ENCODE measurements at regions not wholly inside any gene's neighbourhood (a gene's known extent, or its start where the extent isn't known, plus 50 kb on each side); places are given as distances from the start of the nearest gene placed in this dataset.
"Not testable (repeated sequence)": the region's sequence is repeated elsewhere in the genome, so short reads cannot be mapped to it uniquely, and the experiment has no call there.

DNA sequence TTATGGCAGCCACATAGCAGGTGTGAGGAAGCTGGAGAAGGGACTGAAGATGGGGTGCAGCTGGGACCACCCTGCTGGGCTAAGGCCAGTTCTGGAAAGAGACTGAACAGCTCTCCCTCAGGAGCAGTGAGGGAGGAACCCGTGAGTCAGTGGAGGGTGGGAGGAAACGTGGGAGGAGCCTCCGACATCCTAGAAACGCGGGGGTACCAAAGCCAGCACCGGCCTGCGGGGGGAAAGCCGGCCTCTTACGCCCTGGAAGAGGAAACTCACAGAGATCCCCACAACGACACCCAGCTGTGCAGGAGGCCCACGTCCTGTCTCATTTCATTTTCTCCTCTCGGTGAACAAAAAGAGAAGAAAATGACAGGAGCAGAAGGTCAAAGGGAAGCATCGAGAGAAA, 185.8 kb upstream of the IRX4 start:
- intact Hi-C loops (cut with DNase I), result no loop called here
- Histone ChIP-seq H3K27ac (no peak overlapping the region), H3K4me3 (no peak overlapping the region), H3K27me3 (no peaks in the 10 kb centered on the region), H3K36me3 (no peaks in the 10 kb centered on the region), H3K4me1 (no peaks in the 10 kb centered on the region), H3K9me3 (no peaks in the 10 kb centered on the region)
- TF ChIP-seq, protein P1, sequence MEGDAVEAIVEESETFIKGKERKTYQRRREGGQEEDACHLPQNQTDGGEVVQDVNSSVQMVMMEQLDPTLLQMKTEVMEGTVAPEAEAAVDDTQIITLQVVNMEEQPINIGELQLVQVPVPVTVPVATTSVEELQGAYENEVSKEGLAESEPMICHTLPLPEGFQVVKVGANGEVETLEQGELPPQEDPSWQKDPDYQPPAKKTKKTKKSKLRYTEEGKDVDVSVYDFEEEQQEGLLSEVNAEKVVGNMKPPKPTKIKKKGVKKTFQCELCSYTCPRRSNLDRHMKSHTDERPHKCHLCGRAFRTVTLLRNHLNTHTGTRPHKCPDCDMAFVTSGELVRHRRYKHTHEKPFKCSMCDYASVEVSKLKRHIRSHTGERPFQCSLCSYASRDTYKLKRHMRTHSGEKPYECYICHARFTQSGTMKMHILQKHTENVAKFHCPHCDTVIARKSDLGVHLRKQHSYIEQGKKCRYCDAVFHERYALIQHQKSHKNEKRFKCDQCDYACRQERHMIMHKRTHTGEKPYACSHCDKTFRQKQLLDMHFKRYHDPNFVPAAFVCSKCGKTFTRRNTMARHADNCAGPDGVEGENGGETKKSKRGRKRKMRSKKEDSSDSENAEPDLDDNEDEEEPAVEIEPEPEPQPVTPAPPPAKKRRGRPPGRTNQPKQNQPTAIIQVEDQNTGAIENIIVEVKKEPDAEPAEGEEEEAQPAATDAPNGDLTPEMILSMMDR (IDR thresholded peaks at IDR 0.05), result no peak
- DNase-seq (no peak), ATAC-seq (no peak)

DNA sequence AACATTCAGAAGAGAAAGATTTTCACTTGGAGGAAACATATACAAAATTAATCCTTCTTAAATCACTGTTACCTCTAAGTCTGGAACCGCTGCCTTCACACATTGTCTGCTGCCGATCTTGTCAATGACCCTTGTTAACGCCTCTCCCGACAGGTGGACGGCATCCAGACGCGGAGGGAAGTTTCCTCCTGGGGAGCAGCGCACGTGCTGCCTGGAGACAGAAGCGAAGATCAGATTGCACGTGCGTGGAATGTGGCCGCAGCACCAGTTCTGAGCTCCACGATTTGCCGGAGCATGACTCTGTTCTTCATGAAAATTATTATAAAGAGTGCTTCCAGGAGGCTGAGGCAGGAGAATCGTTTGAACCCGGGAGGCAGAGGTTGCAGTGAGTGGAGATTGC, 183.6 kb upstream of the IRX4 start:
- ATAC-seq (no peak), DNase-seq (no peak)
- no peaks in the 10 kb centered on the region for H3K27me3 ChIP-seq
- intact Hi-C loops (cut with DNase I), result no loop called here
- TF ChIP-seq, protein P1 (IDR thresholded peaks at IDR 0.05), result no peak
- H3K4me3 ChIP-seq, result no peak overlapping the region
- no peaks in the 10 kb centered on the region for H3K4me1 ChIP-seq
- H3K27ac ChIP-seq, result no peak overlapping the region
- H3K36me3 ChIP-seq, result no peaks in the 10 kb centered on the region
- no peaks in the 10 kb centered on the region for H3K9me3 ChIP-seq

DNA sequence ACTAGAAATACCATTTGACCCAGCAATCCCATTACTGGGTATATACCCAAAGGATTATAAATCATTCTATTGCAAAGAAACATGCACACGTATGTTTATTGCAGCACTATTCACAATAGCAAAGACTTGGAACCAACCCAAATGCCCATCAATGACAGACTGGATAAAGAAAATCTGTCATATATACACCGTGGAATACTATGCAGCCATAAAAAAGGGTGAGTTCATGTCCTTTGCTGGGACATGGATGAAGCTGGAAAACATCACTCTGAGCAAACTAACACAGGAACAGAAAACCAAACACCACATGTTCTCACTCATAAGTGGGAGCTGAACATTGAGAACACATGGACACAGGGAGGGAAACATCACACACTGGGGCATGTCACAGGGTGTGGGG, 180.7 kb upstream of the IRX4 start:
- not testable (repeated sequence) for ATAC-seq, H3K4me3 ChIP-seq

DNA sequence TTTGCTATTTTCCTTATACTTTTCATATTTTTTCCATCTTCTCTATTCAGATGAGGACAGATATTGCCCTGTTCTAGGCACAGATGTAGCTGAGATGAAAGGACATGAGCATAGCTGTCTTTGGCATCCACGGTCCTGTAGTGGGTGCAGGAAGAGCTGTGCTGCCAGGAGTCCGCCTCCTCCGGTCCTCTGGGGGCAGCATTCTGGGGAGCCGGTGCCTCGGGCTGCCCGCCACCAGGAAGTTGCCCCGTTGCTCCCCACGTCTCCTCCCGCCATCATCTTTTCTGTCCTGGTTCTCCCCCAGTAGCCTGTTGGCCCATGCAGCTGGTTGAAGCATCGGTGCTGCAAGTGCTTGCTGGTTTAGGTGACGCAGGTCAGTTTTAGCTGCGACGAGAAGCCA, 170.0 kb upstream of the IRX4 start:
- no peak overlapping the region for H3K4me3 ChIP-seq
- no peaks in the 10 kb centered on the region for H3K36me3 ChIP-seq
- DNase-seq (no peak), ATAC-seq (no peak)
- intact Hi-C loops (cut with DNase I), result no loop called here
- H3K4me1 ChIP-seq, result no peaks in the 10 kb centered on the region
- no peaks in the 10 kb centered on the region for H3K9me3 ChIP-seq
- TF ChIP-seq, protein P1 (IDR thresholded peaks at IDR 0.05), result no peak
- no peaks in the 10 kb centered on the region for H3K27me3 ChIP-seq
- H3K27ac ChIP-seq, result no peak overlapping the region

More for the DNA sequence above, 180.7 kb upstream of the IRX4 start:
- H3K27ac ChIP-seq; H3K27me3 ChIP-seq; DNase-seq; H3K4me1 ChIP-seq; H3K9me3 ChIP-seq; intact Hi-C loops (cut with DNase I); H3K36me3 ChIP-seq: not testable (repeated sequence)

DNA sequence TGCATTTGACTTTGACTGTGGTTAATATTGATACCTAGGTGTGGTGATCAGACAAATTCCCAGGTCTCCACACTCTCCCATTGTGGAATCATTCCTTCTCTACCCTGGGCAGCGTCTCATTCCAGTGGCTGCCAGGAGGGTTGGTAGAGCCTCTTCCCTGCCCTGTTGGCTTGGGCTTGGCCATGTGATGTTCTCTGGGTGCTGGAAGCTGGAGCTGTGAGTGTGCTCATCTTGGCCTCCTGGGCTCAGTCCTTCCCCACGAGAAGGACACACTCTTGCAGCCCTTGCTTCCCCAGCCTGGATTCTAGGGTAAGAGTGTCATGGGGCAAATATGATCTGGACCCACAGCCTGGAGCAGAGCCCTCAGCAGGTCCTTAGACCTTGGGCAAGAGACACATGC, 167.2 kb upstream of the IRX4 start:
- intact Hi-C loops (cut with DNase I), result no loop called here
- no peaks in the 10 kb centered on the region for H3K36me3 ChIP-seq
- H3K4me3 ChIP-seq, result no peak overlapping the region
- ATAC-seq (no peak), DNase-seq (no peak)
- no peaks in the 10 kb centered on the region for H3K9me3 ChIP-seq
- no peak overlapping the region for H3K27ac ChIP-seq
- H3K27me3 ChIP-seq, result no peaks in the 10 kb centered on the region
- H3K4me1 ChIP-seq, result no peaks in the 10 kb centered on the region
- TF ChIP-seq, protein P1 (IDR thresholded peaks at IDR 0.05), result no peak

DNA sequence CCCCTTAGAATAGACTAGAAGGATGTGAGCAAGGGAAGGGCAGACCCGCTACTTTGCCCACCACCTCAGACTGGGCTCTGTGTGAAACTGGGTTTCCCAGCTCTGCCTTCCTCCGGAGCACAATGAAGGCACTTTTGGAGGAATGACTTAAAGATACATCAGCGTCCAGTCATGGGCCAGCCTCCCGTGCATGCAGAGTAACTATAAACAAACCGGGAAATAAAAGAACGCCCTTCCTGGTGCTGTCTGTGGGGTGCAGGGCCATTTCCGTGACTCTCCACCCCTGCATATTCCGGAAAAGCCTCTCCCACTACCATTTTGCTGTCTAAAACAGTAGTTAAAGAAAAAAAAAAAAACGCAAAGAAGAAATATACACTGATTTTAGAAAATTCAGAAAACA, 165.9 kb upstream of the IRX4 start:
- Histone ChIP-seq H3K27me3 (no peaks in the 10 kb centered on the region), H3K9me3 (no peaks in the 10 kb centered on the region), H3K4me3 (no peak overlapping the region), H3K4me1 (no peaks in the 10 kb centered on the region), H3K36me3 (no peaks in the 10 kb centered on the region), H3K27ac (no peak overlapping the region)
- intact Hi-C loops (cut with DNase I), result no loop called here
- TF ChIP-seq, protein P1 (IDR thresholded peaks at IDR 0.05), result no peak
- DNase-seq, result no peak
- ATAC-seq, result no peak

All from upper lobe of right lung (tissue), 1 donor.